Loucy (cell line): ENCODE measurements at regions not wholly inside any gene's neighbourhood (a gene's known extent, or its start where the extent isn't known, plus 50 kb on each side); places are given as distances from the start of the nearest gene placed in this dataset.

Source experiments
- CTCF ChIP-seq: fragments of 200-600 bp; sonication (generic); conservative IDR thresholded peaks from 2 replicates; pipeline ENCODE4 v1.5.1; 2014; ENCODE audit warnings: mild to moderate bottlenecking, antibody characterized with exemption, low read length
- EZH2phosphoT487 ChIP-seq: fragments of 200-600 bp; IDR thresholded peaks from 2 replicates; pipeline ENCODE4 v1.6.1; 2018; ENCODE audit warnings: antibody characterized with exemption, mild to moderate bottlenecking, moderate library complexity, borderline replicate concordance

GRCh38 chr14:86597279-86597678 lies 1067.3 kb downstream of the FLRT2 start:
- TF ChIP-seq CTCF, result no peak
- TF ChIP-seq EZH2phosphoT487, result no peak
